ENCODE measurements at regions not wholly inside any gene's neighbourhood (a gene's known extent, or its start where the extent isn't known, plus 50 kb on each side); places are given as distances from the start of the nearest gene placed in this dataset.

- TF ChIP-seq CTCF (IDR thresholded peaks at IDR 0.05; ENCODE audit: control extremely low read depth, extremely low read depth, low read depth, missing control alignments) = no peak
- DNase-seq (ENCODE audit: extremely low spot score) = no peak
- POLR2A ChIA-PET = no interaction called here
- CTCF ChIA-PET = interaction anchor here (1.1 kb wide), 1 partner anchor 8 kb away, joined by 3 read pairs; no protein-coding TSS in a partner anchor
These were observed 144.7 kb upstream of the TTC14 start for GRCh38 chr3:180457225-180457624.

- POLR2A ChIA-PET = no interaction called here
- no peak for DNase-seq (ENCODE audit: extremely low spot score)
- CTCF ChIA-PET = no interaction called here
- TF ChIP-seq CTCF (IDR thresholded peaks at IDR 0.05; ENCODE audit: control extremely low read depth, extremely low read depth, low read depth, missing control alignments) = no peak
These were observed 135.5 kb upstream of the TTC14 start for GRCh38 chr3:180466401-180467011.

- DNase-seq (ENCODE audit: extremely low spot score) = no peak
- ChIA-PET POLR2A (no interaction called here), CTCF (no interaction called here)
- no peak for TF ChIP-seq CTCF (IDR thresholded peaks at IDR 0.05; ENCODE audit: control extremely low read depth, extremely low read depth, low read depth, missing control alignments)
These were observed 134.8 kb upstream of the TTC14 start for GRCh38 chr3:180467177-180467576.

GRCh38 chr3:180469149-180469548, 132.8 kb upstream of the TTC14 start:
- ChIA-PET CTCF (no interaction called here), POLR2A (no interaction called here)
- no peak for TF ChIP-seq CTCF (IDR thresholded peaks at IDR 0.05; ENCODE audit: control extremely low read depth, extremely low read depth, low read depth, missing control alignments)
- DNase-seq (ENCODE audit: extremely low spot score) = no peak

- no peak for DNase-seq (ENCODE audit: extremely low spot score)
- CTCF ChIA-PET = no interaction called here
- POLR2A ChIA-PET = interaction anchor here (0.6 kb wide), 1 partner anchor 185 kb away, joined by 3 read pairs; no protein-coding TSS in a partner anchor
- no peak for TF ChIP-seq CTCF (IDR thresholded peaks at IDR 0.05; ENCODE audit: control extremely low read depth, extremely low read depth, low read depth, missing control alignments)
These were observed 123.3 kb upstream of the TTC14 start for GRCh38 chr3:180478695-180479094.

- ChIA-PET POLR2A (no interaction called here), CTCF (no interaction called here)
- DNase-seq (ENCODE audit: extremely low spot score) = no peak
- TF ChIP-seq CTCF (IDR thresholded peaks at IDR 0.05; ENCODE audit: control extremely low read depth, extremely low read depth, low read depth, missing control alignments) = no peak
These were observed 109.9 kb upstream of the TTC14 start for GRCh38 chr3:180492047-180492446.

- POLR2A ChIA-PET = no interaction called here
- no peak for DNase-seq (ENCODE audit: extremely low spot score)
- CTCF ChIA-PET = no interaction called here
- TF ChIP-seq CTCF (IDR thresholded peaks at IDR 0.05; ENCODE audit: control extremely low read depth, extremely low read depth, low read depth, missing control alignments) = no peak
These were observed 105.0 kb upstream of the TTC14 start for GRCh38 chr3:180496995-180497394.

Data from GM10248 (cell line).